ENCODE measurements at regions not wholly inside any gene's neighbourhood (a gene's known extent, or its start where the extent isn't known, plus 50 kb on each side); places are given as distances from the start of the nearest gene placed in this dataset.

GRCh38 chr20:41811456-41811855 lies 193.3 kb upstream of the CHD6 start:
- Histone ChIP-seq H3K27ac (no peak overlapping the region), H3K9me3 (peaks cover 0 to 9% of the 10 kb centered on the region in 2 donors), H3K4me1 (no peaks in the 10 kb centered on the region), H3K27me3 (no peaks in the 10 kb centered on the region), H3K36me3 (no peaks in the 10 kb centered on the region), H3K4me3 (no peak overlapping the region)
- no peak for DNase-seq (ENCODE audit: low spot score)
- no peak for TF ChIP-seq CTCF (IDR thresholded peaks at IDR 0.05)

- Histone ChIP-seq H3K4me3 (no peak overlapping the region), H3K9me3 (no peaks in the 10 kb centered on the region), H3K4me1 (no peaks in the 10 kb centered on the region), H3K27ac (no peak overlapping the region), H3K27me3 (no peaks in the 10 kb centered on the region), H3K36me3 (no peaks in the 10 kb centered on the region)
- no peak for TF ChIP-seq CTCF (IDR thresholded peaks at IDR 0.05)
- no peak for DNase-seq (ENCODE audit: low spot score)
Observed at GRCh38 chr20:41800040-41800439, 181.9 kb upstream of the CHD6 start.

- no peaks in the 10 kb centered on the region for H3K36me3 ChIP-seq
- no peak overlapping the region for H3K4me3 ChIP-seq
- no peaks in the 10 kb centered on the region for H3K27me3 ChIP-seq
- no peak overlapping the region for H3K27ac ChIP-seq
- no peaks in the 10 kb centered on the region for H3K9me3 ChIP-seq
- TF ChIP-seq CTCF (IDR thresholded peaks at IDR 0.05): no peak
- DNase-seq (ENCODE audit: low spot score): no peak
- no peaks in the 10 kb centered on the region for H3K4me1 ChIP-seq
Observed at GRCh38 chr20:41798930-41799502, 180.8 kb upstream of the CHD6 start.

- Histone ChIP-seq H3K36me3 (no peaks in the 10 kb centered on the region), H3K4me1 (no peaks in the 10 kb centered on the region), H3K27me3 (no peaks in the 10 kb centered on the region), H3K9me3 (no peaks in the 10 kb centered on the region), H3K27ac (no peak overlapping the region), H3K4me3 (no peak overlapping the region)
- TF ChIP-seq CTCF (IDR thresholded peaks at IDR 0.05): no peak
- DNase-seq (ENCODE audit: low spot score): no peak
Observed at GRCh38 chr20:41786158-41786557, 168.0 kb upstream of the CHD6 start.

- no peaks in the 10 kb centered on the region for H3K27me3 ChIP-seq
- H3K4me3 ChIP-seq: no peak overlapping the region
- H3K9me3 ChIP-seq: no peaks in the 10 kb centered on the region
- DNase-seq (ENCODE audit: low spot score): no peak
- H3K36me3 ChIP-seq: no peaks in the 10 kb centered on the region
- no peak for TF ChIP-seq CTCF (IDR thresholded peaks at IDR 0.05)
- H3K27ac ChIP-seq: no peak overlapping the region
- H3K4me1 ChIP-seq: no peaks in the 10 kb centered on the region
Observed at GRCh38 chr20:41784209-41784958, 166.2 kb upstream of the CHD6 start.
